NK-92 treated with Interleukin-12 subunit alpha and Interleukin-12 subunit beta, amount 100 ng/mL, for 24 hours (cell line): ENCODE measurements at regions not wholly inside any gene's neighbourhood (a gene's known extent, or its start where the extent isn't known, plus 50 kb on each side); places are given as distances from the start of the nearest gene placed in this dataset.

Experiments
- DNase-seq: peaks from one replicate; lab custom pipeline; 2025; lab: John Stamatoyannopoulos, UW

DNA sequence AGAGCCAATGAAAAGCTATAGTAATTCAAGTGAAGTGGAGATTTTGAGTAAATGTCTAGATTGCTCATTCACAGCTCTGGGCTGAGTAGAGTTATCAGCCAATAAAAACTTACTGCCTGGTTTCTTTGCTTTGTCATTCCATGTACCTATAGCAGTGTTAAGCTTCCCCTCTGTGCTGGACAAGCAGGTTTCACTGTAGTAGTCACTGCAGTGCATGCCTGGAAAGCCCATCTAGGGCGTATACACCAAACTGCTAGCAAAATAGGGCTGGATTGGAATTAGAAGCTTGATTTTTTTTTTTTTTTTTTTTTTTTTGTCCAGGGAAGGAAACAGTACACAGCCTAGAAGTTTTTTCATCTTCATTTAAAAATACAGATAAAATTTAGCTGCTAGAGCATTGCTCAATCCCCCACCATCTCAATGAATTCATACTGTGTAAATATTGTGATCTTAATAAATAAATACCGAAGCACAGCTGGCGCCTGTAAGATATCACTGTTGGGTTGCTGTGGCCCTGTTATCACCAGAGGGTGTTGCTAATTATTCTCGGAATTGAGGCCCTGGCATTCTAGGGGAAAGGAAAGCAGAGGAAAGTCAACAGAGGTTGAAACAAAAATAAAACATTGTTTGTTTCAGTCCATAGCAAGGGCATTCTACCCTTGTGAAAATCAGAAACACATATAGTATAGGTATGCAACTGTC lies 968.5 kb upstream of the GJE1 start:
- no peak for DNase-seq

DNA sequence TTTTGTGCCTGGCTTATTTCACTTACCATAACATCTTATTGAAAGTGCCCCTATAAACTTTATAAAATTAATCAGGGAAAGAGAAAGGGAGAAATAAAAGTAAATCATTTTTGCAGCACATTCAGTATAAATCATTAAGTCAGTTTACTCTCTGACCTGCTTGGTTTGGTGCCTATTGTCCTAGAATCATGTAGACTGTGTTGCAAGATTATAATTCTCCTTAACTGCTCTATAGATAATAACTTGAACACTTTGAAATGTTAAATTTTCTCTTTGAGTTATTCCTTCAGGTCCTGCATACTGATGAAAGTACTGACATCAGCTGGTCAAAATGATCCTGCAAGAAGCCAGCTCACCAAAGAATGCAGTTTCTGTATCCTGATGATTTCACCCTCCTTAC lies 969.6 kb upstream of the GJE1 start:
- no peak for DNase-seq

GRCh38 chr6:141158740-141159139 lies 974.0 kb upstream of the GJE1 start:
- no peak for DNase-seq

DNA sequence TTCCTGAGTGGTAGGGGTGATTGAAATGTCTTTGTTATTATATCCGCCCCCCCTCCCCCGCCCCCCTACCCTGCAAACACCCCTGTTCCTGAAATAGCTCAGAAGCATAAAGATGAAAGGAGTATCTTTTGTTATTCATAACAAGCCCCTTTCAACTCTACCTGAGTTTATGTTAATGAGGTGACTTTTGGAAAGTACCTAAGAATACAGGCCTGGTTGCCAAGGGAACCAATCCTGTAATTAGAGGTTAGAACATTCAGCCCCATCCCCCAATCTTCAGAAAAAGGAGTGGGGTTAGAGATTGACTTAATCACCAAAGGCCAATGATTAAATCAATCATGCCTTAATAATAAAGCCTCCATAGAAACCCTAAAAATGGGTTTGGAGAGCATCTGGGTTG lies 979.2 kb upstream of the GJE1 start:
- no peak for DNase-seq

DNA sequence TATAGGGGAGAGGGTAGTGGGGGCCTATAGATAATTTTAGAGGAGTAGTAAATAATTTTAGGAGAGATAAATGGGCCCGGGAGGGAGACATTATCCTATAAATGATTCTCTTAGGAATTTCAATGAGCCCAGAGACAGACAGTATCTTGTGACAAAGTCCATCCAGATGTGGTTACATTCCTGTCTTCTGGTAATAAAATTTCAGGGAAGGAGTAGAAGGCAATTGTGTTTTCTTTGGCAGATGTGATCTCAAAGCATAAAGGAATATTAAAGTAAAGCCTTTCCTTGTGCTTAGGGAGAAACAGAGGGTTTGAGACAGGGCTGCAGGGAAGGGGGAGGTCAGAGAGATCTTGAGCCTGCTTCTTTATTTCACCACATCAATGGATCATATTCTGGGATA lies 979.8 kb upstream of the GJE1 start:
- DNase-seq = no peak

DNA sequence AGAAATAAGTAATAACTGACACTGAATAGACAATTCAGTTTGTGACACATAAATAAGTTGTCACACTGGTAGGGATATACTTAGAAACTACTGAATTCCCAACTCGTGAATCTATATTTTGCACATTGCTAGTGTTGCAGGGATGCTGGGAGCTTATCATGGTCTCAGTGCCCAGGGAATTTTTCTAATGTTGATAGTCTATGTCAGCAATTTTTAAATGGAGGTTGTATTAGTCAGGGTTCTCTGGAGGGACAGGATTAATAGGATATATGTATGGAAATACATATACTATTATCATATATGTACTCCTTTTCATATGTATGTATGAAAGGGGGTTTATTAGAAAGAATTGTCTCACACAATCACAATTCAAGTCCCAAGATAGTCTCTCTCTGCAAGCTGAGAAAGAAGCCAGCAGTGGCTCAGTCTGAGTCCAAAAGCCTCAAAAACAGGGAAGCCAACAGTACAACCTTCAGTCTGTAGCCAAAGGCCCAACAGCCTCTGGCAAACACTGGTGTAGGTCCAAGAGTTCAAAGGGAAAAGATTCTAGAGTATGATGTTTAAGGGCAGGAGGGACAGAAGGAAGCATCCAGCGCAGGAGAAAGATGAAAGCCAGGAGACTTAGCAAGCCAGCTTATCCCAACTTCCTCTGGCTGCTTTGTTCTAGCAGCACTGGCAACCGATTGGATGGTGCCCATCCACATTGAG lies 980.9 kb upstream of the GJE1 start:
- DNase-seq = no peak

DNA sequence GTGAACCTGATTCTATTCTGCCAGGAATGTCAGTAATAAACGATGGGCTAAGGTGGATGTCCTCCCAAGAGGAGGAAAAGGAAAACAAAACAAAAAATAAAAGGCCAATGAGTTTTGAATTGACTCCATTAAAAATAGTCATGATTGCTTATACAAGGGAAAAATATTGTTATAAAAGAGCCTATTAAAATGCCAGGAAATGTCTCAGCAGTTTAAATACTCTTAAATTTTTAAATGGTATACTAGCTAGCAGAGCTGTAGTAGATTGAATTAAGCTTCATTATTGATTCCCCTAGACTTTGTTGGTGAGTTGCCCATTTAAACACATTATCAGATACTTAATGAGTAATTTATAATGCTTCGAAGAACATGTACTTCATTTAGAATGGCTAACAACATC lies 990.9 kb upstream of the GJE1 start:
- DNase-seq = no peak

DNA sequence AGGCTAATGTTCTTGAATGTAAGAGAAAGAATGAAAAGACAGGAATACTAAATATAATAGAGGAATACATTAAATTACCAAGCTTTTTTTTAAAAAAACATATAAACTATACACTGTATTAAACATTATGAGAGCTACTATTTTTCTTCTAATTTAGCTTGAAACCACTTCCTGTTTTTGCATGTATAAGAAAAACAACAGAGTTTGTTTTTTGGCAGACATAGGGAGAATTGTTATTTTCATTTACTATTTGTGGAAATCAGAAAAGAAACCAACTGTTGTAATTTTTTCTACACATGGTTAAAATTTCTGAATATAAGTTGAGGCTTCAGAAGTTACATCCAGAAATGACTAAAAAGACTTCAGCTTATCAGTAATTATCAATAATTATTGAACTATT lies 991.8 kb upstream of the GJE1 start:
- no peak for DNase-seq

DNA sequence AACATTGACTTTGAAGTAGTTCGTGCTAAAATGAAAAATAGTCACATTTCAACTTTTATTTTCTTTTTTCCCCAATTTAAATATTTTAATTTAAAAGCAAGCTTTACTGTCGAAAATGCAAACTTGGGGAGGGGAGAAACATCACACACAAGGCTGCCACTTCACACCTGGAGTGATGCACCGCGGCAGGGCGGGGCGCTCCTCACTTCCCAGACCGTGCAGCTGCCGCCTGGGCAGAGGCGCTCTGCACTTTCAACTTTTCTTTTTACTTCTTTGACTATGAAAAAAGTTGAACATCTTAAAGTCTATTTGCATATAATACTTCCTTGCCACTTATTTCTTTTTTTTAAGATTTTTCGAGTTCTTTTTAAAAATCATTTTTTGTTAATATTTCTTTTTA lies 993.3 kb upstream of the GJE1 start:
- DNase-seq = no peak

DNA sequence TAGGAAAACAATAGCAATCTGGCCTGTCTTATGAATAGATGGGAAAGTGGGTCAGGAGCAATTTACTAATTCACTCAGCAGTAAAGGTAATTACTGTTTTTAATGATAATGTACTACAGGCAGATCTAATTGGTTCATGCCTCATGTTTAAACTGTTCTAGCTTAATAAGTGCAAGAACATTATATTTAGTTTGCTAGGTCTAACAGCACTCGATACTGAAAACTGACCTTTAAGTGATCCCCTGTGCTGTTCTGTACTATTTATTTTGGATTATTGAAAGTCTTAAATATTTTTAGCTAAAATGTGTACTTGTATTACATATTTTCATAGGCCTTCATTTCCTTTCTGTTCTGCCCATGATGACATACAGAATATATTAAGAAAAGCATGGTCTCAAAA lies 998.0 kb upstream of the GJE1 start:
- no peak for DNase-seq

DNA sequence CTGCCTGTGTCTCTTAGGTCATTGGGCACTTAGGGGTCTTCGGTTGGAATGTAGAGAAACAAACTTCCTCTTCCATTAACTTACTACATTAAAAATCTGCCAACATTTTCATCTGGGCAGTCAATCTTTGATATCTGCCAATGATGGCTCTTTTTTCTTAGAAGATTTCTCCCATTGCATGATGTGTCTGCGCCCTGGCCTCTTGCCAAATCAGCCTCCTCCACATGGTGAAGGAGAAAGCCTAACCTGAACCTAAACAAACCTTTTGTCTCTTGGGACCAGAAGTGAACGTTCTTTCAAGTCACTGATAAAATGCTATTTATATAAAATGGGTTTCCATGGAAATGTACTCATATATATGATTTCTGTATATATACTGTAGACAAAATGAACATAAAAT lies 998.9 kb upstream of the GJE1 start:
- no peak for DNase-seq

- no peak for DNase-seq
These were observed 999.4 kb upstream of the GJE1 start for GRCh38 chr6:141133346-141133745.

DNA sequence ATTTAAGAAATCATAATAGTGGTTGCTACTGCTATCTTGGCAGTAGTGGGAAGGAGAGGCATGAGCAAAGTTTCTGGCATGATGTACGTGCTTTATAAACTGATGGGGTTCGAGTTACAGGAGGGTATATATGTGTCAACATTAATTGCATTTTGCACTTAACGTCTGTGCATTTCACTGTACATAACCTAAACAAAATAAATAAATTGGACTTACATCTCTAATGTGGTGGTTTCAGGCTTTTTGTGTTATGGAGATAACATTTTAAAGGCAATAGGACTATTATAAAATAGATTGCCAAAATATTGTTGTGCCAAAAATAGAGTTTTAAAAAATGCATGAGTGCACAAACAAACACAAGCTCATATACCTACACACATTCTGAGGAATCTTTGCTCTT lies 1001.1 kb upstream of the GJE1 start:
- DNase-seq = no peak

- no peak for DNase-seq
These were observed 1009.2 kb upstream of the GJE1 start for GRCh38 chr6:141123497-141123896.

DNA sequence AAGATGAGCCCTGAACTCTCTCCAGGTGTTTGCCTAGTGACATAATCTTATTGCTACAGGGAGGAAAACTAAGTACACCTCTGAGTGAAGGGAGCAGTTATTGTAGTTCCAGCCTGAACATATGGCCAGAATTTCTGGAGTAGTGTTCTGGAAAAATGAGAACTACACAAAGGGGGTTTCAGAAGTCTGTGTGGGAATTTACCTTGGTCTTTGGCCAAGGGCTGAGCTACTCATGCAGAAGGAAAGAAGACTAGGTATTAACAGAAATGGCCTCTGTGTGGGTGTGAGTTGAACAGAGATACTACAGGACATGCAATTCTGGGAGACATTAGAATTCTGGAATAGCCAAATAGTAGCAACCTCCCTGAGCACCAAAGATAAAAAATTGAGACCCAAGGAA lies 1009.7 kb upstream of the GJE1 start:
- no peak for DNase-seq

DNA sequence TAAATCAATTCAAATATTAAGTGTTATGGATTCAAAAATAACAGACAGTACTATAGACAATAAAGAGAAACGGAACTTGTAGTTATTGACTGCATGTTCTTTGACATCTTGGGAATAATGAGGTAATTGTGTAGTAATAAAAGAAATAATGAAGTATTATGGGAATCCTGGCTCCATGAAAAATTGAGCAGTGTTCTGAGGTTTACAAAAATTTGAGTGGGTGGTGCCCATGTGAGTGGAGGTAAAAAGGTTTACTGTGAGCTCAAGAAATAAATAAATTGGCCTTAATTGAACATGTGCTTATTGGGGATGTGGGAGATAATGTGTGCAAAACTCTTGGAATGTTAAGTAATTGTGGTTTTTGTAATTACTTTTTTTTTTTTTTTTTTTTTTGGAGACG lies 1013.7 kb upstream of the GJE1 start:
- DNase-seq = no peak

- no peak for DNase-seq
These were observed 1014.9 kb upstream of the GJE1 start for GRCh38 chr6:141117874-141118273.

DNA sequence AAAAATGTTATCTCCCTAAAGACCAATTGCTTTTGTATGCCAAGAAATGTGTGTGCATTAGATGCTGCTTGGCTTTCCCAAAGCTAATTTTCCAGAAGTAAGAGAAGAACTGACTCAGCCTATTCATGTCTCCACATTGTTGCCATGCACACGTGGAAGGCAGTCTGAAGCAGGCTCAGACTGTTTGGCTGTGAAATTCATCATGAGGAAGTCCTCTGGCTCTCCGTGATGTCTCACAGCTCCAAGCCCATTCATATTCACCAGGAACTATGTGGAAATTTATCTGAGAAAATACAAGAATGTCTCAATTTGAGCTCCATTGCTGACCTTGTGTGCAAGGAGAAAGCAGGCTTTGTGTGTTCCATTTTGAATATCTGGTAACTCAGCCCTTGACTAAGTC lies 1022.2 kb upstream of the GJE1 start:
- no peak for DNase-seq

- DNase-seq = no peak
These were observed 1025.0 kb upstream of the GJE1 start for GRCh38 chr6:141107591-141108160.

GRCh38 chr6:141105481-141105880 lies 1027.2 kb upstream of the GJE1 start:
- no peak for DNase-seq

DNA sequence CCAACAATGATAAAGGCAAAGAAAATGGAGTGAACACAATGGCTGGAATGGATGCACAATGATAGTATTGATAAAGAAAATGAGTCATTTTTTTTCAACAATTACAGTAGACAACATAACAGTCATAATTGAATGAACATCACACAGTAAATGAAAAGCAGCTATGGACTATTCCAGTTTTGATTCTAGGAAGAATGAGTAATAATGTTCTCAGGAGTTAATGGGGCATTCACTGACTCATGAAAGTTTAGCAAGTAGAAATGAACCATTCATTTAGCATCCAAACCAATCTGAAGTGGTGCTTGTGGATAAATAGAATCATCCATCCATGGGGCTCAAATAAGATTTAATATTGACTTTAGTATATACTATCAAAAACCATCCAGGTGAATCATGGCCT lies 1029.5 kb upstream of the GJE1 start:
- DNase-seq = no peak

DNA sequence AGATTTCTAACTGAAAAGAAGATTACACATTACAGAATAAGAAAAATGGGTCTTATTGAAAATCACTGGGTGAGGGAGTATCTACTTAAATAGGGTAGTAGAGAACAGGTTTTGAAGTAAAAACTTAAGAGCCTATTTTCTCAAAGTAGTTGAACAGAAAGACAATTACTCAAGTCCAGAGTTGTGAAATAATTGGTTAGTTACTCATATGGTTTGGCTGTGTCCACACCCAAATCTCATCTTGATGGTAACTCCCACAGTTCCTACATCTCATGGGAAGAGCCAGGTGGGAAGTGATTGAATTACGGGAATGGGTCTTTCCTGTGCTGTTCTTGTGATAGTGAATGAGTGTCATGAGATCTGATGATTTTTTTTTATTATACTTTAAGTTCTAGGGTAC lies 1035.3 kb upstream of the GJE1 start:
- DNase-seq = no peak

- no peak for DNase-seq
These were observed 1037.4 kb upstream of the GJE1 start for GRCh38 chr6:141095308-141095707.

- DNase-seq = no peak
These were observed 1044.6 kb upstream of the GJE1 start for GRCh38 chr6:141088171-141088570.
